Transverse colon (tissue), 4 donors: ENCODE measurements at regions not wholly inside any gene's neighbourhood (a gene's known extent, or its start where the extent isn't known, plus 50 kb on each side); places are given as distances from the start of the nearest gene placed in this dataset.

Source experiments
- DNase-seq: peaks from one replicate; pipeline ENCODE4 v3.0.0-alpha.2; 2019
- H3K27ac ChIP-seq, 4 donors: fragments of 200-600 bp; sonication (generic); 2 replicates each; pipeline ENCODE4 v1.5.1; 2016 to 2018; ENCODE audit warnings: inconsistent platforms in 4 of 4
- H3K27me3 ChIP-seq: fragments of 200-600 bp; sonication (generic); 2 replicates; pipeline ENCODE4 v1.5.1; 2017; ENCODE audit warnings: inconsistent platforms
- H3K36me3 ChIP-seq, 4 donors: fragments of 200-600 bp; sonication (generic); 2 replicates each; pipeline ENCODE4 v1.5.1; 2017 to 2019; ENCODE audit warnings: inconsistent platforms in 4 of 4
- H3K4me1 ChIP-seq, 4 donors: fragments of 200-600 bp; sonication (generic); 2 replicates each; pipeline ENCODE4 v1.5.1; 2017 to 2020; ENCODE audit warnings: inconsistent platforms in 4 of 4
- H3K4me3 ChIP-seq, 4 donors: fragments of 200-600 bp; sonication (generic); 1 replicate in 1 of 4; 2 replicates in 3 of 4; pipeline versions ENCODE4 v1.5.1 to v1.6.1; 2017 to 2019; ENCODE audit warnings: inconsistent platforms in 4 of 4
- H3K9me3 ChIP-seq, 2 donors: fragments of 200-600 bp; sonication (generic); 2 replicates each; pipeline ENCODE4 v1.5.1; 2017 to 2019; ENCODE audit warnings: inconsistent platforms in 2 of 2
- EP300 ChIP-seq: sonication (generic); formaldehyde crosslinking; IDR thresholded peaks from one replicate; pipeline ENCODE4 v1.6.1; 2017; ENCODE audit warnings: antibody characterized with exemption, low read depth
- POLR2A ChIP-seq: fragments of 450-650 bp; IDR thresholded peaks from one replicate; pipeline ENCODE4 v1.6.1; 2016; ENCODE audit warnings: antibody characterized with exemption, mild to moderate bottlenecking, moderate library complexity
- POLR2AphosphoS5 ChIP-seq, 3 donors: sonication (generic); formaldehyde crosslinking; IDR thresholded peaks; one replicate each; pipeline ENCODE4 v1.6.1; 2016; ENCODE audit warnings: antibody characterized with exemption in 3 of 3
- WGBS, 2 donors: methylation state at CpG; one replicate each; pipeline ENCODE4 v1.1.5; 2018; ENCODE audit warnings: low coverage in 1 of 2; 5-methylcytosine and 5-hydroxymethylcytosine counted together
- in situ Hi-C, 4 donors: fragments of 200-750 bp; cut with MboI; loops; one replicate each; pipeline versions ENCODE4 v1.15.0 to v1.15.1; 2017; ENCODE audit warnings: low sequenced_read_pairs in 3 of 4, low pct_ligation_motif_present in 1 of 4, low pct_unique_long_range_greater_than_20kb in 1 of 4
- intact Hi-C: fragments of 100-400 bp; cut with DNase I; formaldehyde crosslinking; loops from one replicate; pipeline ENCODE4 v1.15.1; 2023; ENCODE audit warnings: low total_unique reads
- TF ChIP-seq, protein P1 (sequence below), 5 experiments: fragments of 200-600 bp in 3 of 5; fragments of 450-650 bp in 2 of 5; sonication (generic) in 3 of 5; IDR thresholded peaks; 1 replicate in 2 of 5; 2 replicates in 3 of 5; pipeline ENCODE4 v1.5.1; 2016 to 2017; ENCODE audit warnings: antibody characterized with exemption in 5 of 5, inconsistent platforms in 3 of 5, mild to moderate bottlenecking in 2 of 5, moderate library complexity in 1 of 5

GRCh38 chr9:99385814-99386279, 163.8 kb downstream of the SEC61B start:
- intact Hi-C loops: no loop called here
- TF ChIP-seq EP300 (no peak), POLR2A (no peak), POLR2AphosphoS5 (IDR thresholded peaks at IDR 0.05) (no peak)
- TF ChIP-seq, protein P1, sequence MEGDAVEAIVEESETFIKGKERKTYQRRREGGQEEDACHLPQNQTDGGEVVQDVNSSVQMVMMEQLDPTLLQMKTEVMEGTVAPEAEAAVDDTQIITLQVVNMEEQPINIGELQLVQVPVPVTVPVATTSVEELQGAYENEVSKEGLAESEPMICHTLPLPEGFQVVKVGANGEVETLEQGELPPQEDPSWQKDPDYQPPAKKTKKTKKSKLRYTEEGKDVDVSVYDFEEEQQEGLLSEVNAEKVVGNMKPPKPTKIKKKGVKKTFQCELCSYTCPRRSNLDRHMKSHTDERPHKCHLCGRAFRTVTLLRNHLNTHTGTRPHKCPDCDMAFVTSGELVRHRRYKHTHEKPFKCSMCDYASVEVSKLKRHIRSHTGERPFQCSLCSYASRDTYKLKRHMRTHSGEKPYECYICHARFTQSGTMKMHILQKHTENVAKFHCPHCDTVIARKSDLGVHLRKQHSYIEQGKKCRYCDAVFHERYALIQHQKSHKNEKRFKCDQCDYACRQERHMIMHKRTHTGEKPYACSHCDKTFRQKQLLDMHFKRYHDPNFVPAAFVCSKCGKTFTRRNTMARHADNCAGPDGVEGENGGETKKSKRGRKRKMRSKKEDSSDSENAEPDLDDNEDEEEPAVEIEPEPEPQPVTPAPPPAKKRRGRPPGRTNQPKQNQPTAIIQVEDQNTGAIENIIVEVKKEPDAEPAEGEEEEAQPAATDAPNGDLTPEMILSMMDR (IDR thresholded peaks at IDR 0.05): no peak
- Histone ChIP-seq H3K36me3 (no peaks in the 10 kb centered on the region), H3K9me3 (no peaks in the 10 kb centered on the region), H3K27me3 (no peaks in the 10 kb centered on the region), H3K27ac (no peak overlapping the region), H3K4me3 (no peak overlapping the region), H3K4me1 (no peaks in the 10 kb centered on the region)
- in situ Hi-C loops: no loop called here
- no peak for DNase-seq
- 44% methylated on average over 5 of the region's 5 CpGs; no CpG with 5 or more reads in 1 of the 2 donors for WGBS, 2 donors

DNA sequence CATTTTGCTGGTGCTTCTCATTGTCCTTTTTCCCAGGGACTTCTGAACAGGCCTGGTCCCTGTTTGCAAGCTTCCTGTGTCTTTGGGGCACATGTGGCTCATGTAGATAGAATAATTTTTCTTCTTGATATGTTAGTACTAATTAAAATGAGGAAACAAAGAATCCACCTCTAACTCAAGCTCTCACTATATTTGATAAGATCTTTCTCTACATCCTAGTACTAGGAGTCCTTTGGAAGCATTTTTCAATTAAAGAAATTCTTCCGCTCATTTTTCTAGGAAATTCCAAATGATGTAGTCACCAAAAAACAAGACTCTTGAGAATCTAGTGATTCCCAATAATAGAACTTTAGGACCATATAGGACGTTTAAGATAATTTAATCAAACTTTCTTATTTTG, 165.3 kb downstream of the SEC61B start:
- Histone ChIP-seq H3K9me3 (no peaks in the 10 kb centered on the region), H3K4me1 (no peaks in the 10 kb centered on the region), H3K4me3 (no peak overlapping the region), H3K36me3 (no peaks in the 10 kb centered on the region), H3K27me3 (no peaks in the 10 kb centered on the region), H3K27ac (no peak overlapping the region)
- TF ChIP-seq POLR2AphosphoS5 (IDR thresholded peaks at IDR 0.05) (no peak), POLR2A (no peak), EP300 (no peak)
- TF ChIP-seq, protein P1 (IDR thresholded peaks at IDR 0.05): no peak
- DNase-seq: no peak
- WGBS, 2 donors: 65 to 67% methylated on average over 2 of the region's 2 CpGs
- in situ Hi-C loops: no loop called here
- intact Hi-C loops: no loop called here

DNA sequence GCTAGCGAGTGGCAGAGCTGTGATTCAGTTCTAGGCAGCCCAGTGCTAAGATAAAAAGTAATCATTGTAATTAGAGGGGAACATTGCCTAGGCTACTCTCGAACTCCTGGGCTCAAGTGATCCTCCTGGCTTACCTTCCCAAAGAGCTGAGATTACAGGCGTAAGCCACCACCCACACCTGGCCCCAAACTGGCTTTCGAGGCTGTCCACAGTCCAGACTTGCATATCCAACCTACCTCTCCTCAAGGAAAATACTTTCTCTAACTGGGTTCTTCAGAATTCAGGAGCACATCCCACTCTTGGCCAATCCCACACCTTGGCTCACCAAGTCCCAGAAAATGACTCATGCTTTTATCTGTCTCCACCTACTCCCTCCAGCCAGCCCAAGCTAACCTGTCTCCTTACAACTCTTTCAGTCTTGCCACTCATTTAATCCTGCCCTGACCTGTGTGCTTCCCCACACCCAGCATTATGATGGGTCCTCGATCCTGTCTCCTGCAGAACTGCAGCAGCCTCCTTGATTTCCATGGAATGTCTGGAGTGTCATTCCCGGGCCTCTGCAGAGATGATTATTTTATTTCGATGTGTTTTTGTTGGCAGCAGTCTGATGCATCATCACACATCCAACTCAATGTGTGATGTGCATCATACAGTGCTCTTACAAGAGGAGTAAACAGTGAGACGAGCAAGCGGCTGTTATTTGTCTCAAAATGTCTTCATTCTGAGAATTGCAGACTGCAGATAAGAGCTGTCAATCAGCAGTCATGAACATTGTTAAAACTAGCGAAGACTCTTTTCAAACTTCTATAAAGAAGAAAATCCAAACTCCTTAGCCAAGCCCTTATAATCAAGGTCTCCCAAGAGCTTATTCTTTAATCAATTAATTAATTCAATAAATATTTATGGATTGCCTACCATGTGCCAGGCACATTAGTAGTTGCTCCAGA, 167.3 kb downstream of the SEC61B start:
- no peaks in the 10 kb centered on the region for H3K9me3 ChIP-seq
- DNase-seq: no peak
- TF ChIP-seq, protein P1 (IDR thresholded peaks at IDR 0.05): no peak
- no peak for TF ChIP-seq EP300
- no peak for TF ChIP-seq POLR2A
- TF ChIP-seq POLR2AphosphoS5 (IDR thresholded peaks at IDR 0.05): no peak
- WGBS, 2 donors: 78 to 88% methylated on average over 7 to 10 of the region's 10 CpGs
- no peak overlapping the region for H3K27ac ChIP-seq
- no peaks in the 10 kb centered on the region for H3K27me3 ChIP-seq
- intact Hi-C loops: no loop called here
- in situ Hi-C loops: no loop called here
- no peaks in the 10 kb centered on the region for H3K4me1 ChIP-seq
- no peak overlapping the region for H3K4me3 ChIP-seq
- H3K36me3 ChIP-seq: no peaks in the 10 kb centered on the region

DNA sequence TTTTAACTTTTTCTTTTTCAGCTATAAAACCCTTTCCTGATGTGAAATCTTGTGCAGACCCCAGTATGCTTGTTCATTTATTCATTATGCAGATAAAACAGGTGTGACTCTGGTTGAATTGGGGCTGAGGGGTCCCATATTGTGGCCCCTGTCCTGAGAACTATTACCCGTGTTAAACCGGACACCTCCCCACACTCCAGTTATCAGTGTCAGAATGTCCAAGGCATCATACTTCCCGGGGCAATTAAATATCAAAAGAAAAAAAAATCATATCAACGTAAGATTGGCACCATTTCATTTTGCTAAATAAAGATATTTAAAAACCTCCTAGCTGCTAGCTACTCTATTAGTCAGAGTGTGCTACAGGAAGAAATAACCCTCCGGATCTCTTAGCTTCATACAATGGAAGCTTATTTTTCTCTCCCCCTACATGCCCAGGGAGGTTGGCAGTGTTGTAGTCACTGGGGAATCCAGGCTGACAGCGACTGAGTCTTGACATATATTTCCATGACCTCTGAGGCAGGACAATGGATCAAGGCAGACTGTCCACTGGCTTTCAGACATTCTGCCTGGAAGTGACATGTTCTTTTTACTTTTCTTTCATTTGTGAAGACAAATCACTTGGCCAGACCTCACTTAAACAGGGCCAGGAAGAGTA, 170.0 kb downstream of the SEC61B start:
- DNase-seq: no peak
- no peak overlapping the region for H3K27ac ChIP-seq
- H3K9me3 ChIP-seq: no peaks in the 10 kb centered on the region
- WGBS, 2 donors: 76 to 79% methylated on average over 4 to 6 of the region's 6 CpGs
- no peak overlapping the region for H3K4me3 ChIP-seq
- in situ Hi-C loops: no loop called here
- H3K4me1 ChIP-seq: no peaks in the 10 kb centered on the region
- TF ChIP-seq POLR2A (no peak), POLR2AphosphoS5 (IDR thresholded peaks at IDR 0.05) (no peak), EP300 (no peak)
- TF ChIP-seq, protein P1 (IDR thresholded peaks at IDR 0.05): no peak
- no peaks in the 10 kb centered on the region for H3K27me3 ChIP-seq
- intact Hi-C loops: no loop called here
- H3K36me3 ChIP-seq: no peaks in the 10 kb centered on the region
